KOPT-K1 (cell line): ENCODE measurements at regions not wholly inside any gene's neighbourhood (a gene's known extent, or its start where the extent isn't known, plus 50 kb on each side); places are given as distances from the start of the nearest gene placed in this dataset.
"Not testable (repeated sequence)": the region's sequence is repeated elsewhere in the genome, so short reads cannot be mapped to it uniquely, and the experiment has no call there.

ENCODE experiments used
- H3K27ac ChIP-seq: fragments of 200-600 bp; sonication (generic); 2 replicates; pipeline ENCODE4 v1.5.1; 2016; ENCODE audit warnings: antibody characterized with exemption, mild to moderate bottlenecking, low read depth, low read length; ENCODE audit not compliant: poor library complexity, severe bottlenecking
- H3K36me3 ChIP-seq: fragments of 200-600 bp; sonication (generic); 2 replicates; pipeline ENCODE4 v1.5.1; 2017; ENCODE audit warnings: antibody characterized with exemption, mild to moderate bottlenecking, low read length, moderate library complexity; ENCODE audit not compliant: insufficient read depth
- H3K9me3 ChIP-seq: fragments of 200-600 bp; sonication (generic); 2 replicates; pipeline ENCODE4 v1.5.1; 2017; ENCODE audit warnings: antibody characterized with exemption, low read length, mild to moderate bottlenecking; ENCODE audit not compliant: insufficient read depth, poor library complexity, severe bottlenecking

DNA sequence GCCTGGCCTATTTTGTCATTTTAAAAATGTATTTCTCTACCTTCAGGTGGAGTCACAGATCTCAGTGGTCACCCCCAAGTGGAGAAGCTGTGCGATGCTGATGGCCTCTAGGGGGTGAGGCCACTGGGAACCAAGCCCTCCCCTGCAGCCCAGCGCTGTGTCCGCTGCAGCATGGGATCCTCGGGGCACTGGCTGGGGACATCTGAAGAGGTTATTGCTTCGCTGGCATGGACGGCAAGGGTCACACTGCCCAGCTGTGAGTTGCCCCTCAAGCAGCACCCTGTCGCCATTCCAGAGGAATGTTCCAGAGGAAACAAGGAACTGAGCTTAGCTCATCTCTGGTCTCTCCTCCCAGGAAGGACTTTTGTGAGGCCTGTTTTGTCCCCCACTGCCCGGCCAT is 119.6 kb upstream of the S1PR3 start:
- Histone ChIP-seq H3K9me3 (no peaks in the 10 kb centered on the region), H3K36me3 (no peaks in the 10 kb centered on the region), H3K27ac (no peak overlapping the region)

DNA sequence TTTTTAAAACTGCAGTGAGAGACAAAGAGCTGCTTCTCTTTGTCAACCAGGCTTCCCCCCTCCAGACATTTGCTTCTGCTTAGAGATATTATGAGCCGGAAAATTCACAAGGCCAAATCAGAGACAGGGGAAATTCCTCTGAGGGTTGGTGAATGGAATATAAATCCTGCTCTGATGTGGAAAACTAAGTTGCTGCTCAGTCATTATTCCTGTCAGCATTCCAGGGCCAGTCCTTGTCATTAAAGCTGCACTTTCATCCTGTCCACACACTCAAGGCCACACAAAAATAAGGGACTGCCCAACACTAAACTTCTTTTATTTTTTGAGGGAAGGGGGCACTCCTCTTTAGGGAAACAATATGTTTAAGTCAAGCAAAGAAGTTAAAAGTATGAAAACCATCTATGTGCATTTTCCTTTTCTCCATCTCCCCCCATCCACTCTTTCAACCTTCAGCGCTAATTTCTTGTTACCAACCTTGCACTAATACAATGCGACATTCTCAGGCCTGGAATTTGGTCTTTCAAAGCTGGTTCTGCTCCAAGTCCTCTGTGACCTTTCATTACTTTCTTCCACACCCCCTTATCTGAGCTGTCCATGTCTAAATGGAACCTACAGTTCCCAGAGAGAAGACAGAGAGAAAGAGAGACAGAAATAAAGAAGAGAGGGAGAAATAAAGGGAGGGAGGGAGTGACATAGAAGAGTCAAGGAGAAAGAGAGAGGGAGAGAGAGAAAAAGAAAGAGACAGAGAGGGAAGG is 118.9 kb upstream of the S1PR3 start:
- Histone ChIP-seq H3K27ac (no peak overlapping the region), H3K9me3 (no peaks in the 10 kb centered on the region), H3K36me3 (no peaks in the 10 kb centered on the region)

- Histone ChIP-seq H3K9me3 (no peaks in the 10 kb centered on the region), H3K36me3 (no peaks in the 10 kb centered on the region), H3K27ac (no peak overlapping the region)
These were observed 117.6 kb upstream of the S1PR3 start for GRCh38 chr9:88873635-88874034.

- Histone ChIP-seq H3K27ac (no peak overlapping the region), H3K36me3 (no peaks in the 10 kb centered on the region), H3K9me3 (no peaks in the 10 kb centered on the region)
These were observed 116.9 kb upstream of the S1PR3 start for GRCh38 chr9:88874391-88874790.

DNA sequence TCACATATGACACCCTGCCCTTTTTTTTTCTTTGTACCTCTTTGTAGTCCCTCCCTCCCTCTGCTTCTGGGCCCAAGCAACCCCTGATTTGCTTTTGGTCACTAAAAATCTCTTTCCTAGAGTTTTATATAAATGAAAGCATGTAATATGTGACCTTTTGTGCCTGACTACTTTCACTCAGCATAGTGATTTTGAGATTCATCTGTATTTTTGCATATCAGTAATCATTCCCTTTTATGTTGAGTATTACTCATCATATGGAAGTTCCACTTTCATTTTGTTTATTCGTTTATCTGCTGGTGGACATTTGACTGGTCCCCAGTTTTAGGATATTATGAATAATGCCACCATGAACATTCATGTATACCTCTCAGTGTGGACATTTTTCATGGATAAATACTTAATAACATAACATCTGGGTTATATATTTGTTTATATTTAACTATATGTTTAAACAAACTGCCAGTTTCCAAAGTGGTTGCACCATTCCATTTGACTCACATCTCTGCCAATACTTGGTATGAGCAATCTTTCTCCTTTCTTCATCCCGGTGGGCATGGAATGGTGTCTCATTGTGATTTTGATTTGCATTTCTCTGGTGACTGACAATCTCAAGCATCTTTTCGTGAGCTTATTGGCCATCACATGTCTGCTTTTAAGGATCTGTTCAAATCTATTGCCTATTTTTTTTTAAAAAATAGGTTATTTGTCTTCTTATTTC is 115.7 kb upstream of the S1PR3 start:
- H3K36me3 ChIP-seq, result no peaks in the 10 kb centered on the region
- no peak overlapping the region for H3K27ac ChIP-seq
- H3K9me3 ChIP-seq, result no peaks in the 10 kb centered on the region

DNA sequence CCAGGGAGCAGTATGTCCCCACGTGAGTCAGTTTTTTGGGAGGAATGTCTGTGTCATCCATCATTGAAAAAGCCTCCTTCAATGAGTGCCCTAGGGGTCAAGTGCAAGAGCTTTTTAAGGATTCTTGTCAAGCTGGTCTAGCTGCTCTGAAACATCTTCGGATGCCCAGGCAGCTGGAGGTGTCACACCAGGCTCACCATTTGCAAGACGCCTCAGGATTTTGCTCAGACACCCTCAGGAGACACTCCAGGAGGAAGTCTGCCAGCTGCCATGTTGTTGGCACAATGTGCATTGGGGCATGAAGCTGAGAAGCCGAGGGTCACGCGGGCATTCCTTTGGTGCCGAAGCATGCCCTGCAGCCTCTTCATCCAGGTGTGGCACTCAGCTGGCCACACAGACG is 111.1 kb upstream of the S1PR3 start:
- H3K9me3 ChIP-seq, result peaks cover 10% of the 10 kb centered on the region
- H3K36me3 ChIP-seq, result no peaks in the 10 kb centered on the region
- H3K27ac ChIP-seq, result no peak overlapping the region

DNA sequence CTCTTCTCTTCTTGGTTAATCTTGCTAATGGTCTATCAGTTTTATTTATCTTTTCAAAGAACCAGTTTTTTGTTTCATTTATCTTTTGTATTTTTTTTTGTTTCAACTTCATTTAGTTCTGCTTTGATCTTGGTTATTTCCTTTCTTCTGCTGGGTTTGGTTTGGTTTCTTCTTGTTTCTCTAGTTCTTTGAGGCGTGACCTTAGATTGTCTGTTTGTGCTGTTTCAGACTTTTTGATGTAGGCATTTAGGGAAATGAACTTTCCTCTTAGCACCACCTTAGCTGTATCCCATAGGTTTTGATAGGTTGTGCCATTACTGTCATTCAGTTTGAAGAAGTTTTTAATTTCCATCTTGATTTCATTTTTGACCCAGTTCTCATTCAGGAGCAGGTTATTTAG is 107.0 kb upstream of the S1PR3 start:
- not testable (repeated sequence) for H3K27ac ChIP-seq, H3K36me3 ChIP-seq
- peaks cover 19% of the 10 kb centered on the region for H3K9me3 ChIP-seq

DNA sequence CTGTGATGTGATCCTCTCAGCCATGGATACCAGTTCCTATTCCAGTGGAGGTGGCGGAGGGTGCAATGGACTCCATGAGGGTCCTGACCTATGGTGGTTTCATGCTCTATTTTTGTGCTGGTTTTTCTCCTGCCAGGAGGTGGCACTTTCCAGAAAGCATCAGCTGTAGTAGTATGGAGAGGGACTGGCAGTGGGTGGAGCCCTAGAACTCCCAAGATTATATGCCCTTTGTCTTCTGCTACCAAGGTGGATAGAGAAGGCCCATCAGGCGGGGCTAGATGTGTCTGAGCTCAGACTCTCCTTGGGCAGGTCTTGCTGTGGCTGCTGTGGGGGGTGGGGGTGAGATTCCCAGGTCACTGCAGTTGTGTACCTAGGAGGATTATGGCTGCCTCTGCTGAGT is 104.5 kb upstream of the S1PR3 start:
- not testable (repeated sequence) for H3K36me3 ChIP-seq, H3K27ac ChIP-seq
- H3K9me3 ChIP-seq, result peaks cover 19% of the 10 kb centered on the region

DNA sequence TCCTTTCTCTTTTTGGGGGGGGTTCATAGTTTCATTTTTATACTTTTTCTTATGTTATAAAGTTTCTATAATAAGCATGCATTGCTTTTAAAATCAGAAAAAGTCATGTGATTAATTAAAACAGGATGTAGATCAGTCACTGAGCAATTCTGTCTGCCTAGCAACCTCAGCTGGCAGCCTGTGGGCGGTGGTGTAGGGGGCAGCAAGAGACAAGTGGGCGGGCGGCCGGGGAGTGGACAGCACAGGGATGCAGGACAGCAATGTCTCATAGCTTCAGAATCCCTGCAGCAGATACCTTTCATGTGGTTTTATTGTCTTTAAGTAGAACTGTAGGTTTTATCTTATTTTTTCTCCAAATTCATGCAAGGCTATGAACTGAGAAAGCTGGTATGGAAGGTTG is 101.9 kb upstream of the S1PR3 start:
- Histone ChIP-seq H3K27ac (no peak overlapping the region), H3K9me3 (peaks cover 8% of the 10 kb centered on the region), H3K36me3 (no peaks in the 10 kb centered on the region)

DNA sequence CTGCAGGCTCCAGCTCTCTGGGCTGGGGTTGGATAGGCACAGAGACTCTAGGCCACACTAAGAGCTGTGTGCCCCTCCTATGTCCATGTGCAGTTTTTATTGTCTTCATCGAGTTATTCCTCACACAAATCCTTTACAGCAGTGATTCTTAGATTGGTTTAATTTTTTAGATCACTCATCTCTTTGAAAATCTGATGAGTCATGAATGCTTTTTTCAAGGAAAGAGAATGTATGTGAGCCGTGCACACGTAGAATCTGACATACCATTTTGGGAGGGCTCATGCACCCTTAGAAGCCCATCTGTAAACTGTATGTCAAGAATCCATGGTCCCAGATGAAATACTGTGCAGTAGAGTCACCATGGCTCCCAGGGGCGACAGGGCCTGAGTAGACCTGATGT is 100.7 kb upstream of the S1PR3 start:
- Histone ChIP-seq H3K27ac (no peak overlapping the region), H3K36me3 (no peaks in the 10 kb centered on the region)

DNA sequence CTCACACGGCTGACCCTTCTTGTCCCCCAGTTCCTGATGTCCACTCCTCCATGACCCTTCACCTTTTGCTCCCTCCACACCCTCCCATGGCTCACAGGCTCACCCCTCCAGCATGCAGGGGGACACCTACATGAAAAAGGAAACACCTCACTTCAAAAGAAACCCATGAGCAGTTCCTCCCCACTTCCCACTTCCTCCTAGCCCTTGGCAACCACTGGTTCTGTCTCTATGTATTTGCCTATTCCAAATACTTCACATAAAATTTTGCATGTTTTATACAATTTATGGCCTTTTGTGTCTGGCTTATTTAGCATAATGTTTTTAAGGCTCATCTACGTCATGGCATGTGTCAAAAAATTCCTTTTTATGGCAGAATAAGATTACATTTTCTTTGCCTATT is 100.2 kb upstream of the S1PR3 start:
- peaks cover 8% of the 10 kb centered on the region for H3K9me3 ChIP-seq
- no peak overlapping the region for H3K27ac ChIP-seq
- H3K36me3 ChIP-seq, result no peaks in the 10 kb centered on the region

More for the DNA sequence above, 100.7 kb upstream of the S1PR3 start:
- peaks cover 8% of the 10 kb centered on the region for H3K9me3 ChIP-seq

DNA sequence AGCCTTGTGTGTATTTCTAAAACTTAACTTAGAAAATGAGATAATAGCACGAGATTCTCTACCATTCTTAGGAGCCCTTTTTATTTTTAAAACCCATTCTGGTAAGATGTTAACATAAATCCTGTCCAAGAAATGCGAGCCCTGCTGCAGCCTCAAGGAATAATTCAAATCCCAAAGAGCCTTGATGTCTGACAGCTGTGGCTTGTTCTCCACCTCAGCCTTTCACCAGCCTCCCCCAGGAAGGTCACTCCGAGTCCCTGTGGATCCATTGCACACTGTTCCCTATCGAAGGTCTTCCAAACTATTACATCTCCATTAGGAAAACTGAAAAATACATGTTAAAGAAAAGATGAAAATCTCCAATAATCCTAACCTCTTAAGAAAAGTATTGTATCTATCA is 98.5 kb upstream of the S1PR3 start:
- peaks cover under 1% of the 10 kb centered on the region for H3K9me3 ChIP-seq
- H3K36me3 ChIP-seq, result no peaks in the 10 kb centered on the region
- no peak overlapping the region for H3K27ac ChIP-seq

DNA sequence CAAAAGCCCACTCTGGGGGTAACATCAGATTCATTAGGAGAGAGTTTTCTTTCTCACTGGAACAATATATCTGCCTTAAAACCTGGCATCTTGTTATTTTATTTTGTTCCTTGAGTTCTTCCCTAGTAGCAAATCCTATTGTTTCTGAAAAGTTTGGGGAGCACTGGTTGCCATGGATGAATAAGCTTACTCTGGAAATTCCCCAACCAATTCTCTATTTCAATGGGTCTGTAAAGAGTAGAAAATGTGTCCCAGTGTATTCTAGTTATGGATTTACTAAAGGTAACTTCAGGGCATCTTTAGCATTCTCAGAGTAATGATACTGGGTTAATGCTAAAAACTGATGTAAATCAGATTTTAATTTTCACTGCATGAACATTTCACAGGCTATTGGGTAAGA is 94.2 kb upstream of the S1PR3 start:
- Histone ChIP-seq H3K36me3 (no peaks in the 10 kb centered on the region), H3K9me3 (no peaks in the 10 kb centered on the region), H3K27ac (no peak overlapping the region)

DNA sequence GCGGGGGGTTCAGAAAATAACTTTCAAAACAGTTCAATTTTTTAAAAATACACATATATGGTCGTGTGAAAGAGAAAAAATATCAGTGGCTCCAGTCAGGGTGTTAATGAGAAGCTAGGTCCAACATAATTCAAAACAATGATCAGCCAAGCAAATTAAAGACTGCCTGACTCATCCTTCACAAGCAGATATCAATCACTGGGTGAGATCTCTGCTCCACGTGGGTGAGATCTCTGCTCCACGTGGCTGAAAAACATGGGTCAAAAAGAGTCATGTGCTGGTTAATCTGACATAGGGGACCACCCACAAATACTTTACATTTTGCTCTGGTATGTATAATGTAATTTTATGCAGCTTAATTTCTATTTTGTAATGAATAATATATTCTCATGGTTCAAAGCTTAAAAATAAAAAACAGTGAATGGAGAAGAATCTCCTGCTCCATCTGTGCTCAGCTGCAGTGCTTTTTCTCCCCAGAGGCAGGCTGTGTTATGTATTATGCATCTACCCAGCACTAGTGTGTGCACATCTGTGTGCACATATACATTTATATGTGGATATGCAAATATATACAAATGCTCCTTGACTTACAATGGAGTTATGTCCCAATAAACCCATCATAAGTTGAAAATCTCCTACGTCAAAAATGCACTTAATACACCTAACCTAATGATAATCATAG is 93.1 kb upstream of the S1PR3 start:
- Histone ChIP-seq H3K36me3 (no peaks in the 10 kb centered on the region), H3K27ac (no peak overlapping the region), H3K9me3 (no peaks in the 10 kb centered on the region)

- H3K36me3 ChIP-seq, result no peaks in the 10 kb centered on the region
These were observed 85.8 kb upstream of the S1PR3 start for GRCh38 chr9:88905506-88905905.

More at GRCh38 chr9:88905506-88905905, 85.8 kb upstream of the S1PR3 start:
- Histone ChIP-seq H3K9me3 (peaks cover 8% of the 10 kb centered on the region), H3K27ac (no peak overlapping the region)
